HepG2 (cell line): ENCODE measurements at regions not wholly inside any gene's neighbourhood (a gene's known extent, or its start where the extent isn't known, plus 50 kb on each side); places are given as distances from the start of the nearest gene placed in this dataset.
A peak's percentile ranks its signal among the peaks of the same experiment; 100 is the strongest.

Experiments used
- CEBPB ChIP-seq: IDR thresholded peaks from 2 replicates; pipeline ENCODE4 v1.6.1; 2011; ENCODE audit warnings: low read depth, low read length, improper control_type of control experiment, borderline replicate concordance
- DMAP1 ChIP-seq: IDR thresholded peaks from 2 replicates; pipeline ENCODE4 v1.6.1; 2016
- EHMT2 ChIP-seq: fragments of 200-600 bp; sonication (generic); IDR thresholded peaks from 2 replicates; pipeline ENCODE4 v1.7.0; 2017; ENCODE audit warnings: antibody characterized with exemption, low read depth, low read length, borderline replicate concordance
- FOSL1 ChIP-seq: sonication (generic); formaldehyde crosslinking; IDR thresholded peaks from 2 replicates; pipeline ENCODE4 v1.9.0; 2021; ENCODE audit warnings: missing genetic modification reagents, borderline replicate concordance
- FOXK1 ChIP-seq: sonication (generic); formaldehyde crosslinking; IDR thresholded peaks from 2 replicates; pipeline ENCODE4 v1.4.0; 2020; ENCODE audit warnings: low read depth, missing genetic modification reagents, borderline replicate concordance
- HMGXB4 ChIP-seq, 2 experiments: sonication (generic) in 1 of 2; formaldehyde crosslinking in 1 of 2; IDR thresholded peaks; 2 replicates each; pipeline versions ENCODE4 v1.4.0 to v1.6.1; 2018 to 2020; ENCODE audit warnings: missing genetic modification reagents in 2 of 2, borderline replicate concordance in 1 of 2, low read depth in 1 of 2, mild to moderate bottlenecking in 1 of 2, missing biosample characterization in 1 of 2
- IKZF5 ChIP-seq: IDR thresholded peaks from 2 replicates; pipeline ENCODE4 v1.6.1; 2018; ENCODE audit warnings: missing genetic modification reagents, mild to moderate bottlenecking, missing compliant biosample characterization
- NFIC ChIP-seq: IDR thresholded peaks from 2 replicates; pipeline ENCODE4 v1.6.1; 2012; ENCODE audit warnings: mild to moderate bottlenecking, low read length, inconsistent platforms
- RCOR2 ChIP-seq: IDR thresholded peaks from 2 replicates; pipeline ENCODE4 v1.6.1; 2016; ENCODE audit warnings: missing biosample characterization, missing genetic modification reagents
- SAFB2 ChIP-seq: sonication (generic); formaldehyde crosslinking; IDR thresholded peaks from 2 replicates; pipeline ENCODE4 v1.5.1; 2020; ENCODE audit warnings: missing genetic modification reagents, low read depth, mild to moderate bottlenecking, borderline replicate concordance
- SNRNP70 ChIP-seq: fragments of 200-400 bp; formaldehyde crosslinking; IDR thresholded peaks from 2 replicates; pipeline ENCODE4 v1.6.1; 2017; ENCODE audit warnings: mild to moderate bottlenecking, low read depth, low read length, moderate library complexity
- ZBTB7A ChIP-seq: sonication (generic); formaldehyde crosslinking; IDR thresholded peaks from 2 replicates; pipeline ENCODE4 v1.8.0; 2022; ENCODE audit warnings: mild to moderate bottlenecking, missing genetic modification reagents
- ZFX ChIP-seq: sonication (generic); formaldehyde crosslinking; IDR thresholded peaks from 2 replicates; pipeline ENCODE4 v1.4.0; 2020; ENCODE audit warnings: mild to moderate bottlenecking, low read depth, missing genetic modification reagents, moderate library complexity
- ZNF124 ChIP-seq: sonication (generic); formaldehyde crosslinking; IDR thresholded peaks from 2 replicates; pipeline ENCODE4 v1.4.0; 2020; ENCODE audit warnings: missing genetic modification reagents
- ZNF549 ChIP-seq: sonication (generic); formaldehyde crosslinking; IDR thresholded peaks from 2 replicates; pipeline ENCODE4 v1.5.0; 2020; ENCODE audit warnings: missing genetic modification reagents
- ZNF616 ChIP-seq: sonication (generic); formaldehyde crosslinking; IDR thresholded peaks from 2 replicates; pipeline ENCODE4 v1.5.0; 2020; ENCODE audit warnings: low read depth, mild to moderate bottlenecking, missing genetic modification reagents
- ZNF670 ChIP-seq: sonication (generic); formaldehyde crosslinking; IDR thresholded peaks from 2 replicates; pipeline ENCODE4 v1.8.0; 2022; ENCODE audit warnings: mild to moderate bottlenecking, missing genetic modification reagents, borderline replicate concordance
- ZNF674 ChIP-seq: sonication (generic); formaldehyde crosslinking; IDR thresholded peaks from 2 replicates; pipeline ENCODE4 v1.5.0; 2020; ENCODE audit warnings: low read depth, mild to moderate bottlenecking, missing genetic modification reagents
- TF ChIP-seq, protein P1 (sequence below): sonication (generic); formaldehyde crosslinking; IDR thresholded peaks from 2 replicates; pipeline ENCODE4 v1.4.0; 2020; ENCODE audit warnings: missing genetic modification reagents
- TF ChIP-seq, protein P2 (sequence below): sonication (generic); formaldehyde crosslinking; IDR thresholded peaks from 2 replicates; pipeline ENCODE4 v1.5.1; 2020; ENCODE audit warnings: missing genetic modification reagents, mild to moderate bottlenecking, borderline replicate concordance
- TF ChIP-seq, protein P3 (sequence below): sonication (generic); formaldehyde crosslinking; IDR thresholded peaks from 2 replicates; pipeline ENCODE4 v1.9.0; 2022; ENCODE audit warnings: missing genetic modification reagents, mild to moderate bottlenecking, borderline replicate concordance
- TF ChIP-seq, protein P4 (sequence below): sonication (generic); formaldehyde crosslinking; IDR thresholded peaks from 2 replicates; pipeline ENCODE4 v1.5.0; 2020; ENCODE audit warnings: missing genetic modification reagents

DNA sequence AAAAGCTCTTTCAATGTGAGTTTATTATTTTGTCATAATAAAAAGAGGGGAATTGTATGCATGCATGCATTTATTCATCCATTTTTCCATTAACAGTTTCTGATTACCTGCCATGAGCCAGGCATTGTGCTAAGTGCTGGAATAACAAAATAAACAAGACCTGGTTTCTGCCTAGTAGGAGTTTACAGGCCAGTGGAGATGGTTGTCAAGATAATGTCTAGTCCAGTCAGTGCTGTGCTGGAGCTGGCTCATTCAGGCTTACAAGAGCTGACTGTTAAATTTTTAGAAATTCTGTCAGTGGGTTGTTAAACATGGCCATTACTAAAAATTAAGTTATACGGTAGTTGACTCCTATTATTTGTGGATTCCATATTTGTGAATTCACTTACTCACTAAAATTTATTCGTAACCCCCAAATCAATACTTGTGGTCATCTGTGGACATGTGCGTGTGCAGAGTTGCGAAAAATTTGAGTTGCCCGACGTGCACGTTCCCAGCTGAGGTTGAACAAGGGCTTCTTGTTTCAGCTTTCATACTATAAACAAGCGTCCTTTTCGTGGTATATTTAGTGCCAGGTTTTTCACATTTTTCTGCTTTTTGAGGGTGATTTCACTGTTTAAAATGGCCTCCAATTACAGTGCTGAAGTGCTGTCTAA, 172.3 kb upstream of the RPS6KA3 start (continued):
- TF ChIP-seq ZNF670 (CRISPR knock-in tag): peak; percentile 44; the same call in 1 of the 2 replicates
- no peak for TF ChIP-seq FOSL1 (CRISPR knock-in tag)
- TF ChIP-seq, protein P1, sequence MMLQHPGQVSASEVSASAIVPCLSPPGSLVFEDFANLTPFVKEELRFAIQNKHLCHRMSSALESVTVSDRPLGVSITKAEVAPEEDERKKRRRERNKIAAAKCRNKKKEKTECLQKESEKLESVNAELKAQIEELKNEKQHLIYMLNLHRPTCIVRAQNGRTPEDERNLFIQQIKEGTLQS (CRISPR knock-in tag): no peak
- peak; percentile 37; the same call in 1 of the 2 replicates for TF ChIP-seq CEBPB
- TF ChIP-seq FOXK1 (CRISPR knock-in tag): 0 out of 2 replicates have a peak, but pooled peaks have one; percentile 15
- TF ChIP-seq ZBTB7A (CRISPR knock-in tag): no peak
- TF ChIP-seq HMGXB4 (CRISPR knock-in tag; IDR thresholded peaks at IDR 0.05; ENCODE audit: borderline replicate concordance in 1 of 2, low read depth in 1 of 2): no peak
- TF ChIP-seq ZFX (CRISPR knock-in tag): no peak
- TF ChIP-seq EHMT2: no peak
- peak; percentile 62; the same call in 1 of the 2 replicates for TF ChIP-seq NFIC
- no peak for TF ChIP-seq ZNF549
- no peak for TF ChIP-seq ZNF674 (CRISPR knock-in tag)
- 0 out of 2 replicates have a peak, but pooled peaks have one; percentile 34 for TF ChIP-seq RCOR2 (CRISPR knock-in tag)
- TF ChIP-seq ZNF124 (CRISPR knock-in tag): no peak
- TF ChIP-seq, protein P2, sequence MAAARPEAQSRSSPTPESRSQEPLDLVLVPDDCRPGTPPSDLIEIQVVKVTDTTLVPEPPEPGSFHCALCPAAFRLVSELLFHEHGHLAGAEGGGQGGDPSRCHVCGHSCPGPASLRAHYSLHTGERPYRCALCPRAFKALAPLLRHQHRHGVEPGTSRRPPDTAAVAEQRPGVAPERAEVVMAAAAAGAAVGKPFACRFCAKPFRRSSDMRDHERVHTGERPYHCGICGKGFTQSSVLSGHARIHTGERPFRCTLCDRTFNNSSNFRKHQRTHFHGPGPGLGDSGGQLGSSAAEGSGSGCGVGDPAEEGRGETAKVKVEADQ (CRISPR knock-in tag): no peak
- no peak for TF ChIP-seq SAFB2 (CRISPR knock-in tag)
- TF ChIP-seq ZNF616 (CRISPR knock-in tag): no peak
- TF ChIP-seq, protein P3, sequence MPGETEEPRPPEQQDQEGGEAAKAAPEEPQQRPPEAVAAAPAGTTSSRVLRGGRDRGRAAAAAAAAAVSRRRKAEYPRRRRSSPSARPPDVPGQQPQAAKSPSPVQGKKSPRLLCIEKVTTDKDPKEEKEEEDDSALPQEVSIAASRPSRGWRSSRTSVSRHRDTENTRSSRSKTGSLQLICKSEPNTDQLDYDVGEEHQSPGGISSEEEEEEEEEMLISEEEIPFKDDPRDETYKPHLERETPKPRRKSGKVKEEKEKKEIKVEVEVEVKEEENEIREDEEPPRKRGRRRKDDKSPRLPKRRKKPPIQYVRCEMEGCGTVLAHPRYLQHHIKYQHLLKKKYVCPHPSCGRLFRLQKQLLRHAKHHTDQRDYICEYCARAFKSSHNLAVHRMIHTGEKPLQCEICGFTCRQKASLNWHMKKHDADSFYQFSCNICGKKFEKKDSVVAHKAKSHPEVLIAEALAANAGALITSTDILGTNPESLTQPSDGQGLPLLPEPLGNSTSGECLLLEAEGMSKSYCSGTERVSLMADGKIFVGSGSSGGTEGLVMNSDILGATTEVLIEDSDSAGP (CRISPR knock-in tag): no peak
- TF ChIP-seq, protein P4, sequence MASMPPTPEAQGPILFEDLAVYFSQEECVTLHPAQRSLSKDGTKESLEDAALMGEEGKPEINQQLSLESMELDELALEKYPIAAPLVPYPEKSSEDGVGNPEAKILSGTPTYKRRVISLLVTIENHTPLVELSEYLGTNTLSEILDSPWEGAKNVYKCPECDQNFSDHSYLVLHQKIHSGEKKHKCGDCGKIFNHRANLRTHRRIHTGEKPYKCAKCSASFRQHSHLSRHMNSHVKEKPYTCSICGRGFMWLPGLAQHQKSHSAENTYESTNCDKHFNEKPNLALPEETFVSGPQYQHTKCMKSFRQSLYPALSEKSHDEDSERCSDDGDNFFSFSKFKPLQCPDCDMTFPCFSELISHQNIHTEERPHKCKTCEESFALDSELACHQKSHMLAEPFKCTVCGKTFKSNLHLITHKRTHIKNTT (CRISPR knock-in tag): no peak
- no peak for TF ChIP-seq DMAP1 (CRISPR knock-in tag)
- no peak for TF ChIP-seq IKZF5 (CRISPR knock-in tag)
- TF ChIP-seq SNRNP70: no peak
